NK-92 treated with Interleukin-12 subunit alpha and Interleukin-12 subunit beta, amount 100 ng/mL, for 24 hours (cell line): ENCODE measurements at regions not wholly inside any gene's neighbourhood (a gene's known extent, or its start where the extent isn't known, plus 50 kb on each side); places are given as distances from the start of the nearest gene placed in this dataset.
"Not testable (repeated sequence)": the region's sequence is repeated elsewhere in the genome, so short reads cannot be mapped to it uniquely, and the experiment has no call there.

ENCODE experiments used
- DNase-seq: peaks from one replicate; lab custom pipeline; 2025; lab: John Stamatoyannopoulos, UW

DNA sequence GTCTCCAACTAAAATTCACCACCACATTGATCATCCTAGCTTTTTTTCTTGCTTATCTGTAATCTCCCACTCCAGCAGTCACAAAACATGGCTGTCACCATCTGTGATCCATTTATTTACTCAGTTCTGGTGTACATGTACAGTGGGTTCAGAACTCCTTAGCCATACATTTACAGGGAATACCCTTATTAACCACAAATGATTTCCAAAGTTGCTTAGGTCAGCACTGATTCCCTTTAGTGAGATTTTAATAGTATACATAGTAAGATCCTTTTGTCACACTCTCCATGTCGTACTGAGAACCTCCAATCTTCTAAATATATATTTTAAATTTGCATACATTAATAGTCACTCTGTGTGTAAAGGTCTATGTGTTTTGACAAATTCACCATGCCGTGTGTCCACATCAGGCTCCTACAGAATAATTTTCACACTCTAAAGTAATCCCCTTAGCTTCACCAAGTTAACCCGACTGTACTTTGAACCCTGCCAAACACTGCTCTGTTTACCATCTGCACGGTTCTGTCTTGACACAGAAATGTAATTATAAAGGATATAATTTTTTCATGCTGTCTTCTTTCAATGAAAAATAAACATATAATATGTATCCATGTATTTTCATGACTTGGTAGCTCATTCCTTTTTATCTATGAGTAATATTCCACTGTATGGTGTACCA lies 473.6 kb upstream of the ZP4 start:
- no peak for DNase-seq

DNA sequence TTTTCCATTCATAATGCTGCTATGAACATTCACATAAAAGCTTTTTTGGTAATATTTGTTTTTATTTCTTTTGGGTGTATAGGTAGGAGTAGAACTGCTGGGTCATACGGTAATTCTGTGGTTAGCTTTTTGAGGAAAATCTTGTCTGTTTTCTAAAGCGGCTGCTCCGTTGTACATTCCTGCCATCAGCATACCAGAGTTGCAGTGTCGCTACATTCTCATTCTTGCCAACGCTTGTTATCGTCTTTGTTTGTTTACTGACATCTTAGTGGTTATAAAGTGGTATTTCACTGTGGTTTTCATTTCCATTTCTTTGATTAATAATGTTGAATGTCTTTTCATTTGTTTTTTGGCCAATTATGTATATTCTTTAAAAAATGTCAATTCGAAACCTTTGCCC lies 469.8 kb upstream of the ZP4 start:
- DNase-seq, result no peak

DNA sequence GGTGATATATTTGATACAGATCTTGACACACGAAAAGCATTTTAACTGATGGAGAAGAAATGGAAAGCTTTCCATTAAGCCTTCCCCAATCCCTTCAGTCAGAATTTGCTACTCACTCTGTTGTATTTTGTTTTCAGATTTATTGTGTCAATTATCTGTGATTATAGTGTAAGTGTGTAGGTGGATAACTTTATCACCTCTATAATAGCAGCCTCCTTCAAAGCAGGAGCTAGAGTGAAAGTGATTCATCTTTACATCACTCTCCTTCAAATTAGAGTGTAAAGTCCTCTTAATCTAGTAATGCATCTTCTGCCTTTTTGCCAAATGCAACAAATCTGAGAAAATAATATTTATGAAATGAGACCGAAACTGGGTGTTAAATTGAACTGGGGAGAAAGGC lies 459.7 kb upstream of the ZP4 start:
- DNase-seq, result no peak

DNA sequence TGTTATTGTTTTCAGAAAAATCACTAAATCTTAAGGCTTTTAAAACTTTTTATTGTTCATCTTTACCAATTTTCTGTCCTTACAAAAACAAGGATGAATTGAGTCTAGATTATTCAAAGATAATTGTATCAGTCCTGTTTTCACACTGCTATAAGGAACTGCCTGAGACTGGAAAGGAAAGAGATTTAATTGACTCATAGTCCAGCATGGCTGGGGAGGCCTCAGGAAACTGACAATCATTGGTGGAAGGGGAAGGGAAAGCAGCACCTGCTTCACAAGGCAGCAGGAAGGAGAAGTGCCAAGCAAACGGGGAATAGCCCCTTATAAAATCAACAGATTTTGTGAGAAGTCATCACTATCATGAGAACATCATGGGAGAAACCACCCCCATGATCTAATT lies 455.6 kb upstream of the ZP4 start:
- DNase-seq, result no peak

DNA sequence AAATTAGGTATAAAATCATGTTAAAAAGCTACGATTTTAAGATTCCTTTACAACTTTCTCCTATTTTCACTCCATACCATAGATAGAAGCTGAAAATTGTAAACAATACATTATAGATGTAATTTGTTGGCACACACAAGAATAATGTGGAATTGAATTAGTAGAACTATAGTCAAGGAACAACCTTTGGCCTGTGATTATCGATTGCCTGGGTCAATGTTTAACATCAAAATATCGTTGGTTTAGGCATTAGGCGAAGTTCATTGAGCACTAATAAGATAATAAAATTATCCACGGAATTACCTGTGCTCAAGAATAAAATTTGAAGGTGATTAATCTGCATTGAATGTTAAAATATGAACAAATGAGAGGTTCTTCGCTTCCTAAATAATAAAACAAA lies 455.1 kb upstream of the ZP4 start:
- no peak for DNase-seq

DNA sequence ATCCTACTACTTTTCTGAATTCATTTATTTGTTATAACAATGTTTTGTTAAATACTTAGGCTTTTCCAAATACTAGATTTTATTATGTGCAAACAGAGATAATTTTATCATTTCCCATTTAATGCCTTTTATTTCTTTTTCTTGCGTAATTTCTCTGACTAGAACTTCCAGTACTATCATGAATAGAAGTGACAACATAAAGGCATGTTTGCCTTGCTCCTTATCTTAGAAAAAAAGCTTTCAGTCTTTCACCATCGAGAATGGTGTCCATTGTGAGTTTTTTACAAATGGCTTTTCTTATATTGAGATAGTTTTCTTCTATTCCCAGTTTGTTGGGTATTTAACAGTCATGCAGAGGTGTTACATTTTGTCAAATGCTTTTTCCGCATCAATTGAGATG lies 453.1 kb upstream of the ZP4 start:
- no peak for DNase-seq

DNA sequence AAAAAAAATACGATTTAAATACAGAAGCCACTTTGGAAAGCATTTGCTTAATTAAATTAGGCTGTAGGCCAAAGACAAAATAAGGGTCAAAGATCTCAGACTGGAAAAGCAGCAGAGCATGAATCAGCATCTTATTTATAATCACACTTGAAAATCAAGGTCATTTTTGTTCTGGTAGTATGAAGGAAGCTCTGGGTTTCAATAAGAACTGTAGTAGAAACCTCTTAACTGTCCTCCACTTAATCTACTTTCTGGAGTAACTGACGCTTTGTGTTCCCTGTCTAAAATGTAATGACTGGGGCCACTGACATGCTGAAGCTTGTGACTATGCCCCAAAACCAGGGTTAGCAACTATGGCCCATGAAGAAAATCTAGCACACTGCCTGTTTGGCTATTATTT lies 450.7 kb upstream of the ZP4 start:
- DNase-seq, result no peak

DNA sequence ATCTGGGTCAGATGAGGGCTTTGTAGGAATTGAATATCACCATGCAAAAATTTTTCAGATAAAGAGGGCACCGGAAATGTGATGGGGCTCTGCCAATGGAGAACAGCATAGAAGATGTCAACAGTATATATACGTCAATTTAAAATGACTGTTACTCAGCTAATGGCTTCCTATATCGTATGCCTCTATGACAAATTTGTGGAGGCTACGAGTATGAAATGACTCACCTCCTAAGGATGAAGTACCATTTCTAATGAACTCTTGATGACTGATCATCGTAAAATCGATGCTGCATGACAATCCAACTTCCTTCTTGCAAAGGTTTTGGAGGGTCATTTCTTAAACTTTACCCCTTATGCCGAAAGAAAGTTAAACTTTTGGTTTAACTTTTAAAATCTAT lies 450.3 kb upstream of the ZP4 start:
- no peak for DNase-seq

DNA sequence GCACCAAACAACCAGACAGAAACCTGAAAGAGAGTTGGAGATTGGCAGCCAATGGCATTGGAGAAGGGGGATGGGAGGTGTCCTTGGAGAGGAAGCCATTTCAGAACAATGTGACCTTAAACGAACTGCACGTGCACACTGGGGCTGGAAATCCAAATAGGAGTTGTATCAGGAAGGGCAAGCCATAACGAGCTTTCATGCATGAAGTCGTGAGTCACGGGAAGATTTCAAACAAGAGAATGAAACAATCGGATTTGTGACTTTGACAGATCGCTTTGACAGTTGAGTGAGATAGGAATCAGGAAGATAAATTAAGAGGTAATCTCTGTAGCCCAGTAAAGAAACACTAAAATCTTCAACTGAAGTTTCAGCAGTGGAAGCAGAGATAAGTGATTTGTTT lies 445.8 kb upstream of the ZP4 start:
- no peak for DNase-seq

DNA sequence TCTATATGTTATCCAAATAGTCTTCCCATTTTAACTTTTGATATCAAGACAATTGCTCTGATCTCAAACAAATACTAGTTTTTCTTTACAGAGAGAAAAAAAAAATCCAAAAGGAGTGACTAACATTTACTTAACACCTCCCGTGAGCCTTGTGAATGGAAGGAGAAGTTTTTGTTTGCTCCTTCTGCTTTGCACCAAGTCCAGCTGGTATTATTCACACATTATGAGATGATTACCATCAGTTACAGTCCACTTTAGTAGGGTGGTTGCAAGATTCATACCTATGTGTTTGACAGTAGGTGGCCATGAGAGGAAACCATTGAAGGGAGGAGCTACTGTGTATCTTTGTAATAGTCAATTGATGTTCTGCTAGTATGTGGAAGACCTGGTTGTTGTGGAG lies 443.4 kb upstream of the ZP4 start:
- no peak for DNase-seq

DNA sequence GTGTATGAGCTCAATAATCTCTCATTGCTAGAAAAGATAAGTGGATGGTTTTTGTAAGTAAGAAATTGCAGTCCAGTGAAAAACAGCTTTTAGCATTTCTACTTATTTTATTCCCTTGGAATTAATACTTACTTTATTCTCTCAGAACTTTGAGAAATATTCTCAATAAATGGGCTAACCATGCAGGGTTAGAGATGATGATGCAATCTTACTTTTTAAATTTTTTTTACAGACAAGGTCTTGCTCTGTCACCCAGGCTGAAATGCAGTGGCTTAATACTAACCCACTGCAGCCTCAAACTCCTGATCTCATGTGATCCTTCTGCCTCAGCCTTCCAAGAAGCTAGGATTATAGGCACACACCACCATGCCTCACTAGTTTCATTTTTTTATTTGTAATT lies 440.8 kb upstream of the ZP4 start:
- DNase-seq, result no peak

DNA sequence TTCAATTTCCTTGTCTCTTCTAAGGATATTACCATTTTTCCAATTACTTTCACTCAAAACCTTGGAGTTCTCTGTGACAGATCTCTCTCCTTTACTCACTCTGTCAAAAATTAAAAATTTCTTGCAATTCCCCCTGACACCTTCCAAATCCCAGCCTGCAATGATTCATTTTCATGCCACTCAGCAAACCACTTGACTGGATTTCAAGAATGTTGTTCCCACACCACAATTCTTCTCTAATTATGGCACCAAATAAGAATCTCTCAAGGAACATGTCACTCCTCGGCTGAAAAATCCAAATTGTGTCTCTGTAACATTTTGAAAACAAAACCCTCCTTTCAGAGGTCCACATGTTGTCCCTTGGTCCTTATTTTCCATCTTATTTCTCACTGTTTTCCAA lies 438.9 kb upstream of the ZP4 start:
- no peak for DNase-seq

DNA sequence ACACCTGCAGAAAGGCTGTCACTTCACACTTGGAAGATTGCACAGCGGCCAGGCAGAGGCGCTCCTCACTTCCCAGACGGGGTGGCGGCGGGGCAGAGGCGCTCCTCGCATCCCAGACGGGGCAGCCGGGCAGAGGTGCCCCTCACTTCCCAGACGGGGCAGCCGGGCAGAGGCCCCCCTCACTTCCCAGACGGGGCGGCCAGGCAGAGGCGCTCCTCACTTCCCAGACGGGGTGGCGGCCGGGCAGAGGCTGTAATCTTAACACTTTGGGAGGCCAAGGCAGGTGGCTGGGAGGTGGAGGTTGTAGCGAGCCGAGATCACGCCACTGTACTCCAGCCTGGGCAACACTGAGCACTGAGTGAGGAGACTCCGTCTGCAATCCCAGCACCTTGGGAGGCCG lies 436.3 kb upstream of the ZP4 start:
- not testable (repeated sequence) for DNase-seq

DNA sequence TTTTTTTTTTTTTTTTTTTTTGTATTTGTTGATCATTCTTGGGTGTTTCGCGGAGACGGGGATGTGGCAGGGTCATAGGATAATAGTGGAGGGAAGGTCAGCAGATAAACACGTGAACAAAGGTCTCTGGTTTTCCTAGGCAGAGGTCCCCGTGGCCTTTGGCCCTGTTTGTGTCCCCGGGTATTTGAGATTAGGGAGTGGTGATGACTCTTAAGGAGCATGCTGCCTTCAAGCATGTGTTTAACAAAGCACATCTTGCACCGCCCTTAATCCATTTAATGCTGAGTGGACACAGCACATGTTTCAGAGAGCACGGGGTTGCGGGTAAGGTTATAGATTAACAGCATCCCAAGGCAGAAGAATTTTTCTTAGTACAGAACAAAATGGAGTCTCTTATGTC lies 435.8 kb upstream of the ZP4 start:
- not testable (repeated sequence) for DNase-seq

DNA sequence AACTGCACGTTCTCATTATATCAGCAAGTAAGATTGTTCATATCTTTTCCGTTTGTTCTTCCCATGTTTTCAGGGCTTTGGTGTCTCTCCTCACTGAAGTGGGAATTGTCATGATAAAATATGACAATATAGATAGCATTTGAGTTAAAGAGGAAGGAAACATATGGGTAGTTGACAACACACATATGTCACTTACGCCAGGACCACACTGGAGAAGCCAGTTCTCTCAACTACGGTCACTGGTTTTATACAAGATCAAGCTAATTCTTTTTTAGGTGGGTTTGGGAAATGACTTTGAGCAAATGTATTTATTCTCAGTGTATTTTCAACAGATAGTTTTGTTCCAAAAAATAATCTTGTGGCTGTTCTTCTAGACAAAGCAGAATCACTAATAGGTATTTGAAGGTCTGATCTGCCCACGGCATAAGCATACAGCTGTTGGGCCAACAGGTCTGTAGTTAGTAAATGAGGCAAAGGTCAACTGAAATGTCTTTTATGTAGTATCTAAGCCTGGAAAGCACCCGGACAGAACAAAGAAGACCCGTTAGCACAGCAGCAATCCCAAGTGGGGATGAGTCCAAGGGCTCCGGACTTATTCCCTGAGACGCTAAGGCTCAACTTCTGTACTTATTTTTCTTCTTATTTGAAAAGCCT lies 433.6 kb upstream of the ZP4 start:
- no peak for DNase-seq

DNA sequence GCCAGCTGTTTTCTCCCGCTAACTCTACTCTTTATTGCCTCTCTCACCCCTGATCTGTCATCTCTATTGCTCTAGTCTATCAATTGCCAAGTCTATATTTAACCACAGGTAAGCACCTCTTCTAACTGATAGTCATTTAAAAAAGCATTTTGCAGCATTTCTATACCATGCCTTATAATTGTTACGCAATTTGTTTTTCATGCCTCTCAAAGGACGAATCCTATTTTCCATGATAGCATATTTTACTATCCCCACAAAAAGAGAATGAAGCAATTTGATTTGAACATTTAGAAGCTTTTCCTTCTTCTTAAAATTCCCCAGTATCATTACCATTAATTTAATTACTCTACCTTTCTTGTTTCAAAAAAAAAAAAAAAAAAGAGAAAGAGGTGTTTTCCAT lies 432.8 kb upstream of the ZP4 start:
- no peak for DNase-seq

DNA sequence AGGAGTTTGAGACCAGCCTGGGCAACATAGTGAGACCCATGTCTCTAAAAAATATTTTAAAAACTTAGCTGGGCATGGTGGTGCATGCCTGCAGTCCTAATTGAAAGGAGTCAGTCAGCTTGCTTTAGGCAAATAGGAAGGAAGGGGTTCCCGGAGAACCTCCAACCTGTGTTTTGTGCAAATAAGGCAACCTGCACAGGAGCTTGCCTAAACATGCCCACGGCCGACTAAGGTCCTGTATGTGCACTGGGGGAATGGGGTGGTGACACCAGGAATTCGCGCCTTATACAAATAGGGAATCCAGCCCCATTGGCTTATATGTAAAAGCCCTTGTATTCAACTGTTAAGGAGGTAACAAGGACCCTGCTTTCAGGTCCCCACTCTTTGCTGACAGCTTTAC lies 429.2 kb upstream of the ZP4 start:
- DNase-seq, result no peak

DNA sequence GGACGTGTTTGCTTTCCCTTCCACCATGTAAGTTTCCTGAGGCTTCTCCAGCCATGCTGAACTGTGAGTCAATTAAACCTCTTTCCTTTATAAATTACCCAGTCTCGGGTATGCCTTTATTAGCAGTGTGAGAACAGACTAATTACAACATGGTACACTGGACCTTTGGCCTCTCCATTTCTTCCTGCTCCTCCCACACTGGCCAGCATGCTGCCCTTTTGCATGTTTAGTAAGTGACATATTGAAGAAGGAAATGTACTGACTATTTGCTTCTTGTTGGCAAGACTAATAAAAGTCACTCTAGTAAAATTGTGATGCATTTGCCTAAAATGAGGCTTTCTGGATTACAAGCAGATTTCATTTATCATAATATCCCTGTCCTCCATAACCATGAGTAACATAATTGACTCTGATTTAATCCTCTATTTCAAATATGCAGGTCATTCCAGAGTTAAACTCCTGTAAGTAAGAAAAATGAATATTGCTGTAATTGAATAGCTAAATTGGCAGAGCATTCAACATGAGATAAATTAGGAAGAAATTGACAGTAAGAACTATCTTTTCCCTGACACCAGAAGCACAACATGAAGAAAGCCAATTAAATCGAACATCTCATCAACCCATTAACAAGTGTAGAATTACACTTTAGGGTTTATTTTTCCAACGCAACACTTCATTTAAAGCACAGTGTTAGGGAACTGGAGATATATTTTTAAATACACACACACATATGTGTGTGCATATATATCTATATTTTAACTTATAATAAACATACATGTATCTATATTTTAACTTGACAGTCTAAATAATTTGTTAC lies 427.8 kb upstream of the ZP4 start:
- no peak for DNase-seq

DNA sequence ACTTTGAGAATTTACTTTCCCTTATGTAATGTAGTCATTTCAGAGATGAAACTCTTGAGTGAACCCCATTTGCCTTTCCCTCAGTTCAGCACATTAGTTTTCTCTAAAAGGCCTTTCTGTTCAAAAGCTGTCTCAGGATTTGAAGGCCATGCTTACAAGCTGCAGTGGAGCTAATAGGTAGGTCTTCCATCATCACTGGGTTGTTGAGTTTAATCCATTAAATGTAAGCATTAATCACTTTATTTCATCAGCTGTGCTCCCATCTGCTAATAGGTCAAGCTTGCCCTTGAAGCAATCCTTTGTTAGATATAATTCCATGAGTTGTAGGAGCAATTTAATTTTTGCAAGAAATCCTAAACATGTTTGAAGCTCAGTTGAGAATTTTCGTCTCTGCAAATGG lies 422.2 kb upstream of the ZP4 start:
- DNase-seq, result no peak

DNA sequence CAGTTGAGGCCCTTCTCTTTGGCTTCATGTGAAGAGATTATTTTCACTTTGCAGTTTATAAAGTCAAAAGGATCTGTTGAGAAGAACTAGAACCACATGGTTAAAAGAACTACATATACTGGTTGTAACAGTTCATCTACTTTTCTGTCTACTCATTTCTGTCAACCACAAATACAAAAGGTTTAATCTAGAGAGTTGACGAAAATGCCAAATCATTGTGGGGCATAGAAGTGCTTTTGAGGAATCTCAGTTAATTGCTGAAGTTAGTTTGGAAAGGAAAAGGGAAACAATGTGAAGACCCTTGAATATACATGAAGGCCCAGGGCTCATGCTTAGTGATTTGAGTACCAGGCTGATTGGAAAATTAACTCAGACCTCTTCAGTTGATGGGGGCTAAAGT lies 415.7 kb upstream of the ZP4 start:
- DNase-seq, result no peak

DNA sequence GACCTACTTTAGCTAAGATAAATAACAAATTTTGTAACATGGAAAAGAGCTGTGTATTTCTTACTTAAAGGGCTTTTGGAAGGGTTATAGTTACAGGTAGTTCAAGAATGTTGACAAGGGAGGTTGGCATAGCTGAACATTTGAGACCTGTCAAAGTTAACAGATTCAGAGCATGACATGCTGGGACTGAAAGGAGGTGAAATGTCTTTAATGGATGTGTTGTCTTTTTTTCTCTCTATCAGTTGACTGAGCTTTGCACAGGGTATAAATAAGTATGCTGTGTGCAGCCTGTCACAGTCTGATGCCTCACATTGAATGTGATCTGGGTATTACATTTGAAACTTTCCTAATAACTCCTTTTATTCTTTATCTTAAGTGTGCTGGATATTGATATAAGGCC lies 411.9 kb upstream of the ZP4 start:
- DNase-seq, result no peak

DNA sequence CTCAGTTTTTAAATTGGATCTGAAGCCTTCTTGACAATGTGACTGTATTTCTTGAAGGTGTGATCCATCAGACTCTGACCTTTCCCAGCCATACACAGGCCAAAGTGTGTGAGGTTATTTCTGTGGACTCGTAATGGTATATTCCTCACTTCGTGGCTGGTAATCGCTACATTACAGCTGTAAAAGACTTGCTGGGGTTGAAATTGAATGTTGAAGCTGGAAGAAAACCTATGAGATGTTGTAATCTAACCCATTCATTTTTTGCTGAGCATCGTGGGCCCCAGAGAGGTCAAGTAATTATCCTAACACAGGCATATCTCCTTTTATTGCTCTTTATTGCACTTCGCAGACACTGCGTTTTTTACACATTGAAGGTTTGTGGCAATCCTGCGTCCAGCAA lies 405.6 kb upstream of the ZP4 start:
- no peak for DNase-seq

DNA sequence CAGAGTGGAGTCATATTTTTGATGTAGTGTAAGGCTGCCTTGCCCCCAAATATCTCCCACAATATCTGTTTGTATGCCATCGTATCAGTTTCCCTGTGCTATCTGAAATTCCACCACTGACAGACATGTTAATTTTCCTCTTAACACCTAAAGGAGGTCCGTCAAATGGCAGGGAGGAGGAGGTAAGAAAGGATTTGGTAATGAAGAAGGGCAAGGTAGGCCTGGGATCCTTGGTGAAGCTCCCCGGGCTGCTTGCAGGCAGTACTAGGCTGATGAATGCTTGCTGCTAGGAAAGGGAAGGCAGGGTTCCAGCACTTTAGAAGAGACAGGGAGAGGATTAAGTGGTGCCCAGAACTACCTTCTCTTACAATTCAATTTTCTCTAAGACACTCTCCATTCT lies 402.4 kb upstream of the ZP4 start:
- DNase-seq, result no peak

DNA sequence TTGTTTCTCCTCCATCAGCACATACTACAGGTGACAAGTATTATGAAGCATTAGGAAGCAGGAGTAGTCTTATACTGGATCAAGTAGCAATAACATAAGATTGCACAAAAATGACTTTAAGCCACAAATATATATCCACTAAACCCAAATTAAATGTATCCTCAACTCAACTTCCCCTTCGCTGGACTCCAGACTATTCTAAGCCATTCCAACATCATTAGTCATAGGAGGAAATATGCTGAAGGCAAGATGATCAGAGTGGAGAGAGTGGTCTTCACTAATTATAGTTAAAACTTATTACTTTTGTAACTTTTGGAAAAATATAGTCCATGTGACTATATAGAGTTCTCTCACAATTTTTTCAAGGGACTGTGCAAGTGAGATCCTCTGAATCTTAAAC lies 390.7 kb upstream of the ZP4 start:
- no peak for DNase-seq
